ENCODE measurements at regions not wholly inside any gene's neighbourhood (a gene's known extent, or its start where the extent isn't known, plus 50 kb on each side); places are given as distances from the start of the nearest gene placed in this dataset.

DNA sequence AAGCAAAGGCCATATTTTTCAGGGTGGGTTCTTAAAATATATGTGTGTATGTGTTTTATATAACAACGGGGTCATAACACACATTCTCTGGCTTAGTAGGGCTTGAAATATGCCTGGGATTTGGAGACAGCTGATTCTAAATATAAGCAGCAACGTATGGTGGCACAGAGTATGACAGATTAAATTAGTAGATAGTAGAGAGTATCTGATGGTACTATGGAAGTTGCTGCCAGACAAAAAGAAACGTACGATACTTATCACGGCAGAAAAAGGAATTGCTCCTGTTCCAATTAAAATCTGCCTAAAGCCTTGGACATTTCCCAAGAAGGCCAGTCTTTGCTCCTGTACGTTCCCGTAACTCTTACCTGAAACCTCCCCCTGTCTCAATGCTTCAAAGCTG, 607.9 kb upstream of the ID2 start:
- TF ChIP-seq, protein P1, sequence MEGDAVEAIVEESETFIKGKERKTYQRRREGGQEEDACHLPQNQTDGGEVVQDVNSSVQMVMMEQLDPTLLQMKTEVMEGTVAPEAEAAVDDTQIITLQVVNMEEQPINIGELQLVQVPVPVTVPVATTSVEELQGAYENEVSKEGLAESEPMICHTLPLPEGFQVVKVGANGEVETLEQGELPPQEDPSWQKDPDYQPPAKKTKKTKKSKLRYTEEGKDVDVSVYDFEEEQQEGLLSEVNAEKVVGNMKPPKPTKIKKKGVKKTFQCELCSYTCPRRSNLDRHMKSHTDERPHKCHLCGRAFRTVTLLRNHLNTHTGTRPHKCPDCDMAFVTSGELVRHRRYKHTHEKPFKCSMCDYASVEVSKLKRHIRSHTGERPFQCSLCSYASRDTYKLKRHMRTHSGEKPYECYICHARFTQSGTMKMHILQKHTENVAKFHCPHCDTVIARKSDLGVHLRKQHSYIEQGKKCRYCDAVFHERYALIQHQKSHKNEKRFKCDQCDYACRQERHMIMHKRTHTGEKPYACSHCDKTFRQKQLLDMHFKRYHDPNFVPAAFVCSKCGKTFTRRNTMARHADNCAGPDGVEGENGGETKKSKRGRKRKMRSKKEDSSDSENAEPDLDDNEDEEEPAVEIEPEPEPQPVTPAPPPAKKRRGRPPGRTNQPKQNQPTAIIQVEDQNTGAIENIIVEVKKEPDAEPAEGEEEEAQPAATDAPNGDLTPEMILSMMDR (IDR thresholded peaks at IDR 0.05): no peak
- TF ChIP-seq EZH2 (IDR thresholded peaks at IDR 0.05): no peak
